Colonic mucosa (tissue), 4 donors: ENCODE measurements at regions not wholly inside any gene's neighbourhood (a gene's known extent, or its start where the extent isn't known, plus 50 kb on each side); places are given as distances from the start of the nearest gene placed in this dataset.

Experiments used
- DNase-seq: peaks from one replicate; pipeline ENCODE4 v3.0.0-alpha.2; 2020
- H3K27ac ChIP-seq: fragments of 200-600 bp; one replicate; pipeline ENCODE4 v1.8.0; 2021
- H3K27me3 ChIP-seq: fragments of 200-600 bp; one replicate; pipeline ENCODE4 v1.8.0; 2021
- H3K36me3 ChIP-seq: fragments of 200-600 bp; one replicate; pipeline ENCODE4 v1.8.0; 2021
- H3K4me1 ChIP-seq: fragments of 200-600 bp; one replicate; pipeline ENCODE4 v1.8.0; 2021; ENCODE audit warnings: mild to moderate bottlenecking
- H3K4me3 ChIP-seq: fragments of 200-600 bp; one replicate; pipeline ENCODE4 v1.8.0; 2021
- H3K9ac ChIP-seq, 2 donors: one replicate each; pipeline ENCODE4 v1.7.0; 2013; ENCODE audit warnings: control low read depth in 2 of 2, low read depth in 2 of 2, low read length in 2 of 2
- H3K9me3 ChIP-seq: fragments of 200-600 bp; one replicate; pipeline ENCODE4 v1.8.0; 2021
- CTCF ChIP-seq: fragments of 200-600 bp; IDR thresholded peaks from one replicate; pipeline ENCODE4 v1.8.0; 2022; ENCODE audit warnings: antibody characterized with exemption, mild to moderate bottlenecking
- intact Hi-C: fragments of 100-400 bp; cut with DNase I; formaldehyde crosslinking; loops from one replicate; pipeline ENCODE4 v1.14.1; 2022
- donor health status: healthy.
- donor health status: DM: no; HTN: no; CAD: no.
- donor health status: DM: no; HTN: no; CAD: no.

GRCh38 chr12:124423761-124424515 lies 129.0 kb downstream of the RFLNA start:
- intact Hi-C loops = loop anchor here (10.0 kb wide), 1 partner anchor 59 kb away; no protein-coding TSS in a partner anchor
- Histone ChIP-seq H3K4me3 (peak overlapping the region; percentile 12), H3K9me3 (no peaks in the 10 kb centered on the region), H3K4me1 (peaks cover 16% of the 10 kb centered on the region), H3K36me3 (no peaks in the 10 kb centered on the region), H3K27ac (peak overlapping the region; percentile 95), H3K27me3 (no peaks in the 10 kb centered on the region), H3K9ac (peak overlapping the region; percentile 64 to 87)
- no peak for TF ChIP-seq CTCF
- no peak for DNase-seq

GRCh38 chr12:124422570-124423523 lies 128.0 kb downstream of the RFLNA start:
- H3K27me3 ChIP-seq = no peaks in the 10 kb centered on the region
- peak overlapping the region; percentile 74 to 87 for H3K9ac ChIP-seq
- peak; percentile 94 for DNase-seq
- no peak for TF ChIP-seq CTCF
- no peaks in the 10 kb centered on the region for H3K9me3 ChIP-seq
- peak overlapping the region; percentile 95 for H3K27ac ChIP-seq
- H3K4me1 ChIP-seq = peaks cover 16% of the 10 kb centered on the region
- H3K36me3 ChIP-seq = no peaks in the 10 kb centered on the region
- H3K4me3 ChIP-seq = peak overlapping the region; percentile 14
- intact Hi-C loops = loop anchor here (10.0 kb wide), 1 partner anchor 58 kb away; no protein-coding TSS in a partner anchor

DNA sequence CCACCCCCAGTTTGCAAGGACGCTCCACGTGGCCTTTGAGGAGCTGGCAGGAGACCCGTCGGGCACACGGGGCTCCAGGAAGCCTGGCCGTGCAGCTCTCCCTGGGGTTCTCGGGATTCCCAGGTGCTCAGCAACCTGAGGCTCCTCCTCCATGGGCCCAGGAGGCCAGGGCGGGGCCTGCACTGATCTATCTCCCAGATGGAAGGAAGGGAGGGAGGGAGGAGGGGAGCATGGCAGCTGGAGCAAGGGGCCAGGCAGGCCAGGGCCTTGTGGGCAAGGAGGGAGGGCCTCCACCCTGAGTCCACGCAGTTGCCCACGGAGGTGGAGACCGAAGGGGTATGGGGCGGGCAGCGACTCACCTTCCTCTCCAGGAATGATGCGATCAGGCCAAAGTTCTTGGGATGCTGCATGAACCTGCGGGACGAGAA lies 127.3 kb downstream of the RFLNA start:
- peaks cover 13% of the 10 kb centered on the region for H3K4me1 ChIP-seq
- peak overlapping the region; percentile 14 for H3K4me3 ChIP-seq
- H3K9me3 ChIP-seq = no peaks in the 10 kb centered on the region
- no peaks in the 10 kb centered on the region for H3K27me3 ChIP-seq
- H3K9ac ChIP-seq = peak overlapping the region; percentile 74 to 87
- H3K27ac ChIP-seq = peak overlapping the region; percentile 95
- peak; percentile 82 for DNase-seq
- H3K36me3 ChIP-seq = no peaks in the 10 kb centered on the region
- intact Hi-C loops = loop anchor here (10.0 kb wide), 1 partner anchor 57 kb away; no protein-coding TSS in a partner anchor
- TF ChIP-seq CTCF = no peak

DNA sequence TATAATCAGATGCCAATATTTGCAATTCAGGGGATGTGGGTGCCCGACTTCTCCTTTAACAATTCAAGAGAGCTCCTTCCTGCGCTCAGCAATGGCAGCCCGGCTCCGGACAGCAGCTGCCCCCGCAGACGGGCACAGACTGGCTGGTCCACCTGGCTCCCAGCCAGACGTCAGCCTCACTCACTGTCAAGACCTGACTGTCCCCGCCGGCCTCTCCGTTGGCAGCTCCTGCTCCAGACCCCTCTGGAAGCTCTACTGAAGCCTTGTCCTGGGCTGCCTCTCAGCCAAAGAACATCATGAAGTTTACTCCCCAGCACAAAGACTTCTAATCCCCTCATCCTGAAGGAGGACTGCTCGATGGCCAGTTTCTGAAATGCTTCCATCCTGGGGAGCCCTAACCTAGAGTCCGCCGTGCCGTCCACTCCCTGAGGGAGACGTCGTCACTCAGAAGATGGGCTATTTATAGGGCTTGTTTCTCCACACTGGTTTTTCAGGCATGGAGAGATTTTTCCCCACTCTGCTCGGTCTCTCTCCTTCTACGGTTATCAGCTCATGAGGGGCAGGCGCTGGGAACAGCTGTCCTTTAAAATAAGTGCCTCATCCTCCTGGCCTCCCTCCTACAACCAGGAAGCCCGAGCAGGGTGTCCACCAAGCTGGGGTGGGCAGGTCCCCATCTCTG lies 126.2 kb downstream of the RFLNA start:
- DNase-seq = no peak
- Histone ChIP-seq H3K36me3 (no peaks in the 10 kb centered on the region), H3K9ac (no peak overlapping the region), H3K4me3 (no peak overlapping the region), H3K9me3 (no peaks in the 10 kb centered on the region), H3K27ac (peak overlapping the region; percentile 95), H3K4me1 (peaks cover 13% of the 10 kb centered on the region), H3K27me3 (no peaks in the 10 kb centered on the region)
- intact Hi-C loops = loop anchor here (10.0 kb wide), 1 partner anchor 56 kb away; no protein-coding TSS in a partner anchor
- TF ChIP-seq CTCF = no peak
